AG04450 (cell line): ENCODE measurements at regions not wholly inside any gene's neighbourhood (a gene's known extent, or its start where the extent isn't known, plus 50 kb on each side); places are given as distances from the start of the nearest gene placed in this dataset.

Experiments
- CTCF ChIA-PET: fragments of 300-600, 350-600 bp; formaldehyde crosslinking; extraction: SDS; loops from one replicate; lab custom pipeline; 2022; ENCODE audit warnings: antibody characterized with exemption, inconsistent platforms; lab: Charles Lee
- POLR2A ChIA-PET: fragments of 350-600 bp; formaldehyde crosslinking; extraction: SDS; loops from one replicate; lab custom pipeline; 2021; ENCODE audit warnings: antibody characterized with exemption, inconsistent platforms; lab: Yijun Ruan, JAX
- DNase-seq: peaks from one replicate; pipeline ENCODE4 v3.0.0-alpha.2; 2011; ENCODE audit warnings: low read depth, low spot score
- H3K27ac ChIP-seq: one replicate; pipeline ENCODE4 v1.5.1; 2012; ENCODE audit warnings: low read depth, low read length, control low read depth
- H3K27me3 ChIP-seq: one replicate; pipeline ENCODE4 v1.6.0; 2012; ENCODE audit warnings: low read length; ENCODE audit not compliant: control insufficient read depth, insufficient read depth
- H3K4me3 ChIP-seq: 2 replicates; pipeline ENCODE4 v1.5.1; 2011; ENCODE audit warnings: mild to moderate bottlenecking, low read depth, low read length, control low read depth
- H3K9me3 ChIP-seq: 2 replicates; pipeline ENCODE4 v1.5.1; 2012; ENCODE audit warnings: low read length; ENCODE audit not compliant: control insufficient read depth, insufficient read depth
- TF ChIP-seq, protein P1 (sequence below): IDR thresholded peaks from 2 replicates; pipeline ENCODE4 v1.5.1; 2011; ENCODE audit warnings: low read depth, low read length, control low read depth, inconsistent platforms

DNA sequence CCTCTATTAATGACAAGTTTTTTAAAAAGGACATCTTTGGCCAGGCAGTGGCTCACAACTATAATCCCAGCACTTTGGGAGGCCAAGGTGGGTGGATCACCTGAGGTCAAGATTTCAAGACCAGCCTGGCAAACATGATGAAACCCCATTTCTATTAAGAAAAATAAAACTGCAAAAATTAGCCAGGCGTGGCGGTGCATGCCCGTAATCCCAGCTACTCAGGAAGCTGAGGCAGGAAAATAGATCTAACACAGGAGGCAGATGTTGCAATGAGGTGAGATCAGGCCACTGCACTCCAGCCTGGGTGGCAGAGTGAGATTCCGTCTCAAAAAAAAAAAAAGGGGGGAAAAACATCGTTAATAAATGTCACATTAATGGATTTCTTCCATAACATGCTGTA is 1805.4 kb downstream of the C4orf33 start:
- no peak overlapping the region for H3K4me3 ChIP-seq
- POLR2A ChIA-PET: no interaction called here
- CTCF ChIA-PET: no interaction called here
- H3K27me3 ChIP-seq: no peaks in the 10 kb centered on the region
- no peaks in the 10 kb centered on the region for H3K9me3 ChIP-seq
- H3K27ac ChIP-seq: no peak overlapping the region
- no peak for DNase-seq
- TF ChIP-seq, protein P1, sequence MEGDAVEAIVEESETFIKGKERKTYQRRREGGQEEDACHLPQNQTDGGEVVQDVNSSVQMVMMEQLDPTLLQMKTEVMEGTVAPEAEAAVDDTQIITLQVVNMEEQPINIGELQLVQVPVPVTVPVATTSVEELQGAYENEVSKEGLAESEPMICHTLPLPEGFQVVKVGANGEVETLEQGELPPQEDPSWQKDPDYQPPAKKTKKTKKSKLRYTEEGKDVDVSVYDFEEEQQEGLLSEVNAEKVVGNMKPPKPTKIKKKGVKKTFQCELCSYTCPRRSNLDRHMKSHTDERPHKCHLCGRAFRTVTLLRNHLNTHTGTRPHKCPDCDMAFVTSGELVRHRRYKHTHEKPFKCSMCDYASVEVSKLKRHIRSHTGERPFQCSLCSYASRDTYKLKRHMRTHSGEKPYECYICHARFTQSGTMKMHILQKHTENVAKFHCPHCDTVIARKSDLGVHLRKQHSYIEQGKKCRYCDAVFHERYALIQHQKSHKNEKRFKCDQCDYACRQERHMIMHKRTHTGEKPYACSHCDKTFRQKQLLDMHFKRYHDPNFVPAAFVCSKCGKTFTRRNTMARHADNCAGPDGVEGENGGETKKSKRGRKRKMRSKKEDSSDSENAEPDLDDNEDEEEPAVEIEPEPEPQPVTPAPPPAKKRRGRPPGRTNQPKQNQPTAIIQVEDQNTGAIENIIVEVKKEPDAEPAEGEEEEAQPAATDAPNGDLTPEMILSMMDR: no peak

GRCh38 chr4:130922955-130923354 is 1827.0 kb downstream of the C4orf33 start:
- CTCF ChIA-PET: no interaction called here
- POLR2A ChIA-PET: no interaction called here
- Histone ChIP-seq H3K9me3 (peaks cover 6% of the 10 kb centered on the region; the same call in 1 of the 2 replicates), H3K4me3 (no peak overlapping the region), H3K27ac (no peak overlapping the region), H3K27me3 (no peaks in the 10 kb centered on the region)
- TF ChIP-seq, protein P1: no peak
- DNase-seq: no peak

DNA sequence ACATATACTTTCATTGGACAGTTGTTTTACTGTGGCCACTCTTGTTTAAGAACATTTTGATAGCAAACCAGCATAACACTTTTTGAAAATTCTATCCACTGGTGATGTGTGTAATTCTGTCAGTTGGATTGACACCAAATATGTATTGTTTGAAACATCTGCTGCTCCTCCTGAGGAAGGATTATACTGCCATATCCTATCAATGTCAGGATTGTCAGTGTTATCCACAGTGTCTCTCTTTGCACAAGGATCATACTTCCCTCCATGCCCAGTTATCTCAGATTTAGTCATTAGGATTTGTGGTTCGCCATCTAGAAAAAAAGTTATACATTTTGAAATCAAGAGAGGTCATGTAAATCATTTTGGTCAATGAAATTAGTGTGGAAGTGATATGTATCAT is 1859.6 kb downstream of the C4orf33 start:
- Histone ChIP-seq H3K9me3 (no peaks in the 10 kb centered on the region; the same call in 1 of the 2 replicates), H3K27me3 (no peaks in the 10 kb centered on the region), H3K27ac (no peak overlapping the region), H3K4me3 (no peak overlapping the region)
- TF ChIP-seq, protein P1: no peak
- ChIA-PET CTCF (no interaction called here), POLR2A (no interaction called here)
- no peak for DNase-seq

- CTCF ChIA-PET: no interaction called here
- POLR2A ChIA-PET: no interaction called here
Observed at GRCh38 chr4:130985371-130985770, 1889.4 kb downstream of the C4orf33 start.

GRCh38 chr4:130995988-130996387 is 1900.0 kb downstream of the C4orf33 start:
- POLR2A ChIA-PET: no interaction called here
- H3K4me3 ChIP-seq: no peak overlapping the region
- TF ChIP-seq, protein P1: no peak

More at GRCh38 chr4:130985371-130985770, 1889.4 kb downstream of the C4orf33 start:
- Histone ChIP-seq H3K4me3 (no peak overlapping the region), H3K9me3 (peaks cover 5% of the 10 kb centered on the region), H3K27ac (no peak overlapping the region), H3K27me3 (no peaks in the 10 kb centered on the region)
- DNase-seq: no peak
- TF ChIP-seq, protein P1: no peak

More at GRCh38 chr4:130995988-130996387, 1900.0 kb downstream of the C4orf33 start:
- CTCF ChIA-PET: no interaction called here
- no peaks in the 10 kb centered on the region for H3K27me3 ChIP-seq
- DNase-seq: no peak
- H3K9me3 ChIP-seq: peaks cover 4% of the 10 kb centered on the region; the same call in 1 of the 2 replicates
- no peak overlapping the region for H3K27ac ChIP-seq
